AG04449 (cell line): ENCODE measurements at regions not wholly inside any gene's neighbourhood (a gene's known extent, or its start where the extent isn't known, plus 50 kb on each side); places are given as distances from the start of the nearest gene placed in this dataset.

Experiments
- CTCF ChIA-PET: fragments of 350-600 bp; formaldehyde crosslinking; extraction: SDS; loops from one replicate; lab custom pipeline; 2021; ENCODE audit warnings: antibody characterized with exemption; lab: Yijun Ruan, JAX
- POLR2A ChIA-PET: fragments of 400-600, 350-600 bp; formaldehyde crosslinking; extraction: SDS; loops from one replicate; lab custom pipeline; 2020; ENCODE audit warnings: antibody characterized with exemption, inconsistent platforms; lab: Yijun Ruan, JAX
- DNase-seq: peaks from one replicate; pipeline ENCODE4 v3.0.0-alpha.2; 2010; ENCODE audit warnings: low read depth, low spot score
- H3K4me3 ChIP-seq: 2 replicates; pipeline ENCODE4 v1.5.1; 2011; ENCODE audit warnings: low read depth, mild to moderate bottlenecking, control low read depth, low read length
- TF ChIP-seq, protein P1 (sequence below): IDR thresholded peaks from one replicate; pipeline ENCODE4 v1.5.1; 2011; ENCODE audit warnings: mild to moderate bottlenecking, moderate library complexity, low read length, control low read depth, inconsistent platforms; ENCODE audit not compliant: insufficient read depth; ENCODE audit errors: missing control alignments

DNA sequence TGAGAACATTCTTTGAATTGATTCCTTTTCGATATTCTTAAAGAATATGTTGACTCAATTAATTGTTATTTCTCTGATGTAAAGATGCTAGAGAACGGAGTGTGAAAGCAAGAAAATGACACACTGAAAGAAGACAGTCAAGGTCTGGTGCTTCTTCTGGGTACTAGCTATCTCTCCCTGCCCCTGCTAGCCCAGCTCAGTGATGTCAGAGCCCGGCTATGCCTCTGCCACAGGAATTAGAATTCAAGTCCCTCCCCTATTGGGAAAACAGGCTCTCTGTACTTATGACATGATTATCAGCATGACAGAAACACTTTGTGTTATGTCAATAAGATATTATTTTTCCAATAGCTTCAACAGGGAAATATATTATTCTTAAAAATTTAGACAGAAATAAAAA is 252.4 kb downstream of the KCNC2 start:
- no peak for DNase-seq
- H3K4me3 ChIP-seq = no peak overlapping the region
- POLR2A ChIA-PET = no interaction called here
- TF ChIP-seq, protein P1, sequence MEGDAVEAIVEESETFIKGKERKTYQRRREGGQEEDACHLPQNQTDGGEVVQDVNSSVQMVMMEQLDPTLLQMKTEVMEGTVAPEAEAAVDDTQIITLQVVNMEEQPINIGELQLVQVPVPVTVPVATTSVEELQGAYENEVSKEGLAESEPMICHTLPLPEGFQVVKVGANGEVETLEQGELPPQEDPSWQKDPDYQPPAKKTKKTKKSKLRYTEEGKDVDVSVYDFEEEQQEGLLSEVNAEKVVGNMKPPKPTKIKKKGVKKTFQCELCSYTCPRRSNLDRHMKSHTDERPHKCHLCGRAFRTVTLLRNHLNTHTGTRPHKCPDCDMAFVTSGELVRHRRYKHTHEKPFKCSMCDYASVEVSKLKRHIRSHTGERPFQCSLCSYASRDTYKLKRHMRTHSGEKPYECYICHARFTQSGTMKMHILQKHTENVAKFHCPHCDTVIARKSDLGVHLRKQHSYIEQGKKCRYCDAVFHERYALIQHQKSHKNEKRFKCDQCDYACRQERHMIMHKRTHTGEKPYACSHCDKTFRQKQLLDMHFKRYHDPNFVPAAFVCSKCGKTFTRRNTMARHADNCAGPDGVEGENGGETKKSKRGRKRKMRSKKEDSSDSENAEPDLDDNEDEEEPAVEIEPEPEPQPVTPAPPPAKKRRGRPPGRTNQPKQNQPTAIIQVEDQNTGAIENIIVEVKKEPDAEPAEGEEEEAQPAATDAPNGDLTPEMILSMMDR = no peak
- CTCF ChIA-PET = no interaction called here

DNA sequence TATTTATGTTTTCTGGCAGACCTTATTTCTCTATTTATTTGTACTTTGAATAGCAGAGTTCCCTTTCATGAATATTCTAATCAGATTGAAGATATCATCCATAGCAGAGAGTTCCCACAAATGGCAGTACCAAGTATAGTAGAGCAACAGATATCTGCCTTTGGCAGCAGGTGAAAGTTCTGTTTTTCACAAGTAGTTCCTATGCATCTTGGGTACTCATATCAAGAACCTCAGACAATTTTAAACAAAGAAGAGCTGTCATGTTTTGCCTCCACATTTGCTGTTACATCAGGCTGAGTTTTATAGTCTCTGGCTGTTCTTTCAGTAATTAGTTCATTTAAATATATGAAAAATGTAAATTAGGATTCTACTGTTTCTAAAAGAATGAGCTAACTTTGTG is 252.0 kb downstream of the KCNC2 start:
- POLR2A ChIA-PET = no interaction called here
- no peak for DNase-seq
- TF ChIP-seq, protein P1 = no peak
- H3K4me3 ChIP-seq = no peak overlapping the region
- CTCF ChIA-PET = no interaction called here

DNA sequence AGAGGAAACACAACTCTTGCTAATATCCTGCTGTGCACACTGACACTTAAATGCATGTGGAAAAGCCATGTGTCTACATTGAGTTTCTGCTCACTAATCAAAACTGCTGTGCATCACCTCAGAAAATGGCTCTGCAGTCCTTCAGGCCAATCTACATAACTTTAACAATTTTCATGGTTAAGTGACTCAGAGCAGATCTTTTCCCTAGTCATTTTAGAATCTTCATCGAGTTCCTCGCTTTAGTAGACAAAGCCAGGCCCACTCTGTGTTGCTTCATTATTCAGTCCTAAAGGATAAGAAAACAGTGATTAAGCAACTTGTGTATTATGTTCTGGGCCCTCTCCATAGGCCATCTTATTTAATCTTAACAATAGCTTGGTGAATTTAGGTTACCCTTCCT is 250.0 kb downstream of the KCNC2 start:
- POLR2A ChIA-PET = no interaction called here
- CTCF ChIA-PET = no interaction called here
- H3K4me3 ChIP-seq = no peak overlapping the region
- no peak for DNase-seq
- TF ChIP-seq, protein P1 = no peak

DNA sequence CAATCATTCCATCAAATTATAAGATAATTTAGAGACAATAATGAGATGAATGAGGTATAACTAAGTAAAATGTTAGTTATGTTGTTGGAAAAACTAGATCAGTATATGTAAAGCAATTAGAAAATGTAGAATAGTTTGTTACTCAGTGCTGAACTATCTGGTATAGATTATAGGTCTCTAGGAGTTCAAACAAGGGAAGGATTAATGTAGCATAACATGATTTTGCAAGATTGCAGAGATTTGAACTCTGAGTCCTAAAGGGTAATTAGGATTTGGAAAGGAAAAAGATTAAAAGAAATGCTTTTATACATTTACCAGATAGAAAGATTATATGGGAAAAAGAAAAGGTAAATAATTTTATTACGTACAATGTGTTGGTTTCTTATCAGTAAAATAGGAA is 246.3 kb downstream of the KCNC2 start:
- TF ChIP-seq, protein P1 = no peak
- ChIA-PET POLR2A (no interaction called here), CTCF (no interaction called here)
- no peak overlapping the region for H3K4me3 ChIP-seq
- no peak for DNase-seq

DNA sequence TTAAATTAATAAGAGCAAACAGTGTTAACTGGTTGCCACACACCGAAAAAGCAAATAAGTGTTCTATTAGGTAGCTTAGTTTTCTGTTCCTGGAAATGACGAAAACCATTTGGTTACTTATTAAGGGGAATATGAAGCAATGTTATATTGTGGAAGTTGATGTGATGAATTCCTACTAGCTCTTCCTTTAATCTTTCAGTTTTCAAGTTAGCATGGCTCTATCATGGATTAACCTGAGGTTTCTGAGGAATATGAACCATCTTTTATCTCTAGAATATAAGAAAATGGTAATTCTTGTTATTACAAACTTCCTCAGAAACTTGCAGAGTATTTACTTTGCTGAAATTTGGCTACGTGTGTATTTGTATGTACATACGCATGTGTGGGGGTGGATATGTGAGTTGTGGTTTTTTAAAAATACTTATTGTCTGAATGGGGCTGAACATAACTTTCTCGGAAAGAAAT is 245.7 kb downstream of the KCNC2 start:
- DNase-seq = no peak
- H3K4me3 ChIP-seq = no peak overlapping the region
- TF ChIP-seq, protein P1 = no peak
- POLR2A ChIA-PET = no interaction called here
- CTCF ChIA-PET = no interaction called here

DNA sequence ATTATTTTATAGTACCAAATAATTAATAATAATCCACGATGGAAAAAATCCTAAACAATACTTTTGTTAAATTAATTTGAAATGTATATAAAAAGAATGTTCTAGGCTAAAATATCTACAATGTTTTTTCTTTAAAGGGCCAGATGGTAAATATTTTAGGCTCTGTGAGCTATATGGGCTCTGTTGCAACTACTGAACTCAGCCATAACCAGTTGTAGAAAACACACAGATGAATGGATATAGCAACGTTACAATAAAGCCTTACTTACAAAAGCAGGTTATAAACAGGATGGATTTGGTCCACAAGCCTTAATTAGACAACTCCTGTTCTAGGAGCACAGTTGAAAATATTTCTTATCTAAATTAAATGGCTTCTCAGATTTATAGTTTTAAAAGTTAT is 245.2 kb downstream of the KCNC2 start:
- ChIA-PET POLR2A (no interaction called here), CTCF (no interaction called here)
- no peak overlapping the region for H3K4me3 ChIP-seq
- TF ChIP-seq, protein P1 = no peak
- DNase-seq = no peak
